Omental fat pad (tissue), 3 donors: ENCODE measurements at regions not wholly inside any gene's neighbourhood (a gene's known extent, or its start where the extent isn't known, plus 50 kb on each side); places are given as distances from the start of the nearest gene placed in this dataset.

Experiments used
- ATAC-seq: fragments of 150-250 bp; one replicate; pipeline ENCODE4 v1.9.1; 2016; ENCODE audit warnings: mild to moderate bottlenecking, moderate library complexity; ENCODE audit not compliant: low FRiP score
- DNase-seq: peaks from one replicate; pipeline ENCODE4 v3.0.0-alpha.2; 2019; ENCODE audit warnings: low spot score
- CTCF ChIP-seq, 3 donors: fragments of 450-650 bp; IDR thresholded peaks; one replicate each; pipeline ENCODE4 v1.5.1; 2016 to 2017; ENCODE audit warnings: antibody characterized with exemption in 3 of 3, mild to moderate bottlenecking in 3 of 3, moderate library complexity in 2 of 3

- DNase-seq (no peak), ATAC-seq (no peak)
- TF ChIP-seq CTCF (IDR thresholded peaks at IDR 0.05), result no peak
Measured at GRCh38 chr20:22207280-22207679, 377.1 kb downstream of the FOXA2 start.

GRCh38 chr20:22204801-22205200, 379.6 kb downstream of the FOXA2 start:
- no peak for TF ChIP-seq CTCF (IDR thresholded peaks at IDR 0.05)
- ATAC-seq (no peak), DNase-seq (no peak)

GRCh38 chr20:22182148-22182547, 402.2 kb downstream of the FOXA2 start:
- no peak for TF ChIP-seq CTCF (IDR thresholded peaks at IDR 0.05)
- no peak for ATAC-seq

GRCh38 chr20:22180244-22180643, 404.1 kb downstream of the FOXA2 start:
- no peak for ATAC-seq
- no peak for TF ChIP-seq CTCF (IDR thresholded peaks at IDR 0.05)
- no peak for DNase-seq

More at GRCh38 chr20:22182148-22182547, 402.2 kb downstream of the FOXA2 start:
- DNase-seq, result no peak

GRCh38 chr20:22160101-22160652, 424.2 kb downstream of the FOXA2 start:
- TF ChIP-seq CTCF (IDR thresholded peaks at IDR 0.05), result no peak
- ATAC-seq, result no peak
- no peak for DNase-seq

- no peak for DNase-seq
- ATAC-seq, result no peak
- TF ChIP-seq CTCF (IDR thresholded peaks at IDR 0.05), result no peak
Measured at GRCh38 chr20:22159276-22159675, 425.1 kb downstream of the FOXA2 start.

GRCh38 chr20:22127587-22127986, 422.1 kb downstream of the PAX1 start:
- TF ChIP-seq CTCF (IDR thresholded peaks at IDR 0.05), result no peak
- ATAC-seq, result no peak
- DNase-seq, result no peak
